ENCODE measurements at regions not wholly inside any gene's neighbourhood (a gene's known extent, or its start where the extent isn't known, plus 50 kb on each side); places are given as distances from the start of the nearest gene placed in this dataset.

- peaks cover 2% of the 10 kb centered on the region for H3K9me3 ChIP-seq (ENCODE audit: low read depth, low read length)
- peaks cover 5% of the 10 kb centered on the region for H3K4me1 ChIP-seq (ENCODE audit: insufficient read depth, low read length)
- no peak overlapping the region for H3K4me2 ChIP-seq (ENCODE audit: insufficient read depth, low read length)
- no peaks in the 10 kb centered on the region for H4K20me1 ChIP-seq (ENCODE audit: insufficient read depth, low read length)
- DNase-seq (ENCODE audit: insufficient read length, low spot score, missing footprints): no peak
- H2AFZ ChIP-seq (ENCODE audit: low read length): no peak overlapping the region
- no peaks in the 10 kb centered on the region for H3K79me2 ChIP-seq (ENCODE audit: insufficient read depth, low read length)
- TF ChIP-seq CTCF (IDR thresholded peaks at IDR 0.05; ENCODE audit: extremely low read depth, low read depth, low read length): no peak
- no peaks in the 10 kb centered on the region for H3K27me3 ChIP-seq (ENCODE audit: insufficient read depth, low read length)
- H3K36me3 ChIP-seq (ENCODE audit: insufficient read depth, low read length): no peaks in the 10 kb centered on the region
- no peak overlapping the region for H3K4me3 ChIP-seq (ENCODE audit: insufficient read depth, low read length)
- H3K27ac ChIP-seq (ENCODE audit: low read depth, low read length): no peak overlapping the region
Measured at GRCh38 chr3:99479768-99480167, 158.6 kb upstream of the COL8A1 start.

GRCh38 chr3:99477650-99478049 is 160.7 kb upstream of the COL8A1 start:
- no peaks in the 10 kb centered on the region for H3K27me3 ChIP-seq (ENCODE audit: insufficient read depth, low read length)
- H3K4me3 ChIP-seq (ENCODE audit: insufficient read depth, low read length): no peak overlapping the region
- no peak for DNase-seq (ENCODE audit: insufficient read length, low spot score, missing footprints)
- no peak overlapping the region for H3K4me2 ChIP-seq (ENCODE audit: insufficient read depth, low read length)
- peaks cover 2% of the 10 kb centered on the region for H3K9me3 ChIP-seq (ENCODE audit: low read depth, low read length)
- TF ChIP-seq CTCF (IDR thresholded peaks at IDR 0.05; ENCODE audit: extremely low read depth, low read depth, low read length): no peak
- H2AFZ ChIP-seq (ENCODE audit: low read length): no peak overlapping the region
- H3K79me2 ChIP-seq (ENCODE audit: insufficient read depth, low read length): no peaks in the 10 kb centered on the region
- H3K4me1 ChIP-seq (ENCODE audit: insufficient read depth, low read length): peaks cover 15% of the 10 kb centered on the region
- no peak overlapping the region for H3K27ac ChIP-seq (ENCODE audit: low read depth, low read length)
- no peaks in the 10 kb centered on the region for H4K20me1 ChIP-seq (ENCODE audit: insufficient read depth, low read length)
- no peaks in the 10 kb centered on the region for H3K36me3 ChIP-seq (ENCODE audit: insufficient read depth, low read length)

- DNase-seq (ENCODE audit: insufficient read length, low spot score, missing footprints): no peak
- H3K4me3 ChIP-seq (ENCODE audit: insufficient read depth, low read length): no peak overlapping the region
- H3K27me3 ChIP-seq (ENCODE audit: insufficient read depth, low read length): no peaks in the 10 kb centered on the region
- H3K79me2 ChIP-seq (ENCODE audit: insufficient read depth, low read length): no peaks in the 10 kb centered on the region
- H4K20me1 ChIP-seq (ENCODE audit: insufficient read depth, low read length): no peaks in the 10 kb centered on the region
- no peak overlapping the region for H2AFZ ChIP-seq (ENCODE audit: low read length)
- H3K9me3 ChIP-seq (ENCODE audit: low read depth, low read length): peaks cover 2% of the 10 kb centered on the region
- H3K4me2 ChIP-seq (ENCODE audit: insufficient read depth, low read length): no peak overlapping the region
- H3K4me1 ChIP-seq (ENCODE audit: insufficient read depth, low read length): peaks cover 29% of the 10 kb centered on the region
- TF ChIP-seq CTCF (IDR thresholded peaks at IDR 0.05; ENCODE audit: extremely low read depth, low read depth, low read length): no peak
- H3K27ac ChIP-seq (ENCODE audit: low read depth, low read length): peak overlapping the region; percentile 13
- H3K36me3 ChIP-seq (ENCODE audit: insufficient read depth, low read length): no peaks in the 10 kb centered on the region
Measured at GRCh38 chr3:99475229-99475628, 163.2 kb upstream of the COL8A1 start.

- Histone ChIP-seq H3K27me3 (ENCODE audit: insufficient read depth, low read length) (no peaks in the 10 kb centered on the region), H3K9me3 (ENCODE audit: low read depth, low read length) (peaks cover 2% of the 10 kb centered on the region), H3K79me2 (ENCODE audit: insufficient read depth, low read length) (no peaks in the 10 kb centered on the region), H3K4me2 (ENCODE audit: insufficient read depth, low read length) (no peak overlapping the region), H3K27ac (ENCODE audit: low read depth, low read length) (peak overlapping the region; percentile 13), H3K4me3 (ENCODE audit: insufficient read depth, low read length) (no peak overlapping the region), H4K20me1 (ENCODE audit: insufficient read depth, low read length) (no peaks in the 10 kb centered on the region), H2AFZ (ENCODE audit: low read length) (peak overlapping the region; percentile 10), H3K36me3 (ENCODE audit: insufficient read depth, low read length) (no peaks in the 10 kb centered on the region), H3K4me1 (ENCODE audit: insufficient read depth, low read length) (peaks cover 29% of the 10 kb centered on the region)
- DNase-seq (ENCODE audit: insufficient read length, low spot score, missing footprints): no peak
- TF ChIP-seq CTCF (IDR thresholded peaks at IDR 0.05; ENCODE audit: extremely low read depth, low read depth, low read length): no peak
Measured at GRCh38 chr3:99474776-99475175, 163.6 kb upstream of the COL8A1 start.

Measured in osteoblast (primary cell).